Endothelial cell (in vitro differentiated cells): ENCODE measurements at regions not wholly inside any gene's neighbourhood (a gene's known extent, or its start where the extent isn't known, plus 50 kb on each side); places are given as distances from the start of the nearest gene placed in this dataset.

Experiments used
- DNase-seq: peaks from one replicate; pipeline ENCODE4 v3.0.0; 2021; ENCODE audit warnings: low spot score
- H3K27ac Mint-ChIP-seq: one replicate; pipeline ENCODE4 v1.8.0; 2021; ENCODE audit warnings: mixed read lengths, inconsistent platforms; ENCODE audit not compliant: unreplicated experiment
- H3K27me3 Mint-ChIP-seq: one replicate; pipeline ENCODE4 v1.8.0; 2021; ENCODE audit warnings: mild to moderate bottlenecking, moderate library complexity, mixed read lengths, inconsistent platforms; ENCODE audit not compliant: unreplicated experiment
- H3K36me3 Mint-ChIP-seq: one replicate; pipeline ENCODE4 v1.8.0; 2021; ENCODE audit warnings: mild to moderate bottlenecking, low read depth, mixed read lengths, inconsistent platforms; ENCODE audit not compliant: unreplicated experiment
- H3K4me1 Mint-ChIP-seq: one replicate; pipeline ENCODE4 v1.8.0; 2021; ENCODE audit warnings: mild to moderate bottlenecking, mixed read lengths, inconsistent platforms; ENCODE audit not compliant: unreplicated experiment
- H3K4me3 Mint-ChIP-seq: one replicate; pipeline ENCODE4 v1.8.0; 2021; ENCODE audit warnings: mild to moderate bottlenecking, mixed read lengths, inconsistent platforms; ENCODE audit not compliant: unreplicated experiment
- H3K9me3 Mint-ChIP-seq: one replicate; pipeline ENCODE4 v1.8.0; 2021; ENCODE audit warnings: mixed read lengths, inconsistent platforms; ENCODE audit not compliant: unreplicated experiment
- TF ChIP-seq, protein P1 (sequence below): fragments of 200-600 bp; sonication (generic); IDR thresholded peaks from one replicate; pipeline ENCODE4 v1.5.0; 2021; ENCODE audit warnings: antibody characterized with exemption; ENCODE audit not compliant: unreplicated experiment

- no peaks in the 10 kb centered on the region for H3K4me1 Mint-ChIP-seq
- TF ChIP-seq, protein P1, sequence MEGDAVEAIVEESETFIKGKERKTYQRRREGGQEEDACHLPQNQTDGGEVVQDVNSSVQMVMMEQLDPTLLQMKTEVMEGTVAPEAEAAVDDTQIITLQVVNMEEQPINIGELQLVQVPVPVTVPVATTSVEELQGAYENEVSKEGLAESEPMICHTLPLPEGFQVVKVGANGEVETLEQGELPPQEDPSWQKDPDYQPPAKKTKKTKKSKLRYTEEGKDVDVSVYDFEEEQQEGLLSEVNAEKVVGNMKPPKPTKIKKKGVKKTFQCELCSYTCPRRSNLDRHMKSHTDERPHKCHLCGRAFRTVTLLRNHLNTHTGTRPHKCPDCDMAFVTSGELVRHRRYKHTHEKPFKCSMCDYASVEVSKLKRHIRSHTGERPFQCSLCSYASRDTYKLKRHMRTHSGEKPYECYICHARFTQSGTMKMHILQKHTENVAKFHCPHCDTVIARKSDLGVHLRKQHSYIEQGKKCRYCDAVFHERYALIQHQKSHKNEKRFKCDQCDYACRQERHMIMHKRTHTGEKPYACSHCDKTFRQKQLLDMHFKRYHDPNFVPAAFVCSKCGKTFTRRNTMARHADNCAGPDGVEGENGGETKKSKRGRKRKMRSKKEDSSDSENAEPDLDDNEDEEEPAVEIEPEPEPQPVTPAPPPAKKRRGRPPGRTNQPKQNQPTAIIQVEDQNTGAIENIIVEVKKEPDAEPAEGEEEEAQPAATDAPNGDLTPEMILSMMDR: no peak
- H3K27me3 Mint-ChIP-seq: peaks cover 3% of the 10 kb centered on the region
- H3K27ac Mint-ChIP-seq: no peak overlapping the region
- H3K9me3 Mint-ChIP-seq: peaks cover 4% of the 10 kb centered on the region
- no peak overlapping the region for H3K4me3 Mint-ChIP-seq
- no peak for DNase-seq
- no peaks in the 10 kb centered on the region for H3K36me3 Mint-ChIP-seq
Observed at GRCh38 chr22:49599691-49600455, 227.8 kb downstream of the BRD1 start.

DNA sequence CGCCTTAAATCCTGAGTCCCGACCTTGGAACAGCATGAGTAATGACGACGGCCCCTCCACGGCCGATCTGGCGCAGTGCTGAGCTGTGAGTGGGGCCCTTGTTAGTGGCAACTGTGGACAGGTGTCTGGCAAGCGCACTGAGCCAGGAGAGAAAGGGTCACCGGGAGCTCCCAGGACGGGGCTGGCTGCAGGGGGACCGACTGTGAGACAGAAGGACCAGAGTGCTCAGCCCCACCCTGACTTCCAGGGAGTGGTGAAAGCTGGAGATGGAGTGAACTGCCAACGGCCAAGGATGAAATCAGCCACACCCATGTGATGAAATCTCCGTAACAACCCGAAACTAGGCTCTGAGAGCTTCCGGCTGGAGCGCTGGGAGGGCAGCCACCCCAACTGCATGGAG is 228.6 kb downstream of the BRD1 start:
- no peaks in the 10 kb centered on the region for H3K9me3 Mint-ChIP-seq
- H3K4me3 Mint-ChIP-seq: no peak overlapping the region
- DNase-seq: no peak
- H3K36me3 Mint-ChIP-seq: no peaks in the 10 kb centered on the region
- H3K27ac Mint-ChIP-seq: no peak overlapping the region
- H3K27me3 Mint-ChIP-seq: no peaks in the 10 kb centered on the region
- TF ChIP-seq, protein P1: no peak
- H3K4me1 Mint-ChIP-seq: no peaks in the 10 kb centered on the region

GRCh38 chr22:49598338-49598737 is 229.3 kb downstream of the BRD1 start:
- no peaks in the 10 kb centered on the region for H3K4me1 Mint-ChIP-seq
- no peak overlapping the region for H3K27ac Mint-ChIP-seq
- no peak overlapping the region for H3K4me3 Mint-ChIP-seq
- no peaks in the 10 kb centered on the region for H3K9me3 Mint-ChIP-seq
- H3K27me3 Mint-ChIP-seq: no peaks in the 10 kb centered on the region
- TF ChIP-seq, protein P1: no peak
- DNase-seq: no peak
- H3K36me3 Mint-ChIP-seq: no peaks in the 10 kb centered on the region

GRCh38 chr22:49597428-49598039 is 230.1 kb downstream of the BRD1 start:
- Mint-ChIP-seq H3K9me3 (no peaks in the 10 kb centered on the region), H3K4me1 (no peaks in the 10 kb centered on the region), H3K36me3 (no peaks in the 10 kb centered on the region), H3K27me3 (no peaks in the 10 kb centered on the region), H3K27ac (no peak overlapping the region), H3K4me3 (no peak overlapping the region)
- TF ChIP-seq, protein P1: no peak
- DNase-seq: no peak

DNA sequence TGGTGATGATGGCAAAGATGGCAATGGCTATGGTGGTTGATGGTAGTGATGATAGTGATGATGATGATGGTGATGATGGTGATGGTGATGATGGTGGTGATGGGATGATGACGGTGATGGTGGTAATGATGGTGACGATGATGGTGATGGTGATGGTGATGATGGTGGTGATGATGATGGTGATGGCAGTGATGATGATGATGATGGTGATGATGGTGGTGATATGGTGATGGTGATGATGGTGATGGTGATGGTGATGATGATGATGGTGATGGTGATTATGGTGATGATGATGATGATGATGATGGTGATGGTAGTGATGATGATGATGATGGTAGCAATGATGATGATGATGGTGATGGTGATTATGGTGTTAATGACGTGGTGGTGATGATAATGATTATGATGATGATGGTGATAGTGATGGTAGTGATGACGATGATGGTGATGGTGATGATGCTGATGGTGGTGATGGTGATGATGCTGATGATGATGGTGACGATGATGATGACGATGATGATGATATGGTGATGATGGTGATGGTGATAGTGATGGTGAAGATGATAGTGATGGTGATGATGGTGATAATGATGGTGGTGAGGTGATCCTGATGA is 232.1 kb downstream of the BRD1 start:
- Mint-ChIP-seq H3K4me3 (no peak overlapping the region), H3K36me3 (no peaks in the 10 kb centered on the region), H3K27me3 (no peaks in the 10 kb centered on the region), H3K4me1 (no peaks in the 10 kb centered on the region), H3K27ac (no peak overlapping the region), H3K9me3 (no peaks in the 10 kb centered on the region)
- TF ChIP-seq, protein P1: no peak
- no peak for DNase-seq
